HepG2 (cell line): ENCODE measurements at regions not wholly inside any gene's neighbourhood (a gene's known extent, or its start where the extent isn't known, plus 50 kb on each side); places are given as distances from the start of the nearest gene placed in this dataset.
A peak's percentile ranks its signal among the peaks of the same experiment; 100 is the strongest.

Experiments used
- ARHGAP35 ChIP-seq: sonication (generic); formaldehyde crosslinking; IDR thresholded peaks from 2 replicates; pipeline ENCODE4 v1.9.0; 2022; ENCODE audit warnings: mild to moderate bottlenecking, inconsistent platforms, moderate library complexity, missing genetic modification reagents, borderline replicate concordance
- ARID3A ChIP-seq: IDR thresholded peaks from 2 replicates; pipeline ENCODE4 v1.6.1; 2012; ENCODE audit warnings: low read depth, low read length, improper control_type of control experiment
- EHMT2 ChIP-seq: fragments of 200-600 bp; sonication (generic); IDR thresholded peaks from 2 replicates; pipeline ENCODE4 v1.7.0; 2017; ENCODE audit warnings: antibody characterized with exemption, low read depth, low read length, borderline replicate concordance
- GMEB2 ChIP-seq: IDR thresholded peaks from 2 replicates; pipeline ENCODE4 v1.6.1; 2016; ENCODE audit warnings: missing biosample characterization, missing genetic modification reagents, low read depth
- HMGXB3 ChIP-seq: sonication (generic); formaldehyde crosslinking; IDR thresholded peaks from 2 replicates; pipeline ENCODE4 v1.4.0; 2020; ENCODE audit warnings: missing genetic modification reagents, borderline replicate concordance
- NFKB2 ChIP-seq: sonication (generic); formaldehyde crosslinking; IDR thresholded peaks from 2 replicates; pipeline ENCODE4 v1.4.0; 2020; ENCODE audit warnings: missing genetic modification reagents, borderline replicate concordance
- PLRG1 ChIP-seq: fragments of 450-650 bp; conservative IDR thresholded peaks from 2 replicates; pipeline ENCODE4 v1.6.1; 2016
- PREB ChIP-seq: sonication (generic); formaldehyde crosslinking; IDR thresholded peaks from 2 replicates; pipeline ENCODE4 v1.4.0; 2020; ENCODE audit warnings: missing genetic modification reagents
- RAD51 ChIP-seq: fragments of 450-650 bp; IDR thresholded peaks from 2 replicates; pipeline ENCODE4 v1.6.1; 2016; ENCODE audit warnings: borderline replicate concordance
- RBM22 ChIP-seq: fragments of 200-400 bp; formaldehyde crosslinking; optimal IDR thresholded peaks from 2 replicates; pipeline ENCODE3; 2017; ENCODE audit warnings: mild to moderate bottlenecking, low read length, moderate library complexity
- USF2 ChIP-seq, 2 experiments: sonication (generic) in 1 of 2; formaldehyde crosslinking in 1 of 2; IDR thresholded peaks; 2 replicates each; pipeline versions ENCODE4 v1.5.1 to v1.6.1; 2011 to 2020; ENCODE audit warnings: borderline replicate concordance in 1 of 2, low read depth in 1 of 2, low read length in 1 of 2, mild to moderate bottlenecking in 1 of 2, missing genetic modification reagents in 1 of 2, moderate library complexity in 1 of 2
- ZMYM3 ChIP-seq: sonication (generic); formaldehyde crosslinking; IDR thresholded peaks from 2 replicates; pipeline ENCODE4 v1.5.1; 2020; ENCODE audit warnings: mild to moderate bottlenecking, missing genetic modification reagents
- ZNF10 ChIP-seq: sonication (generic); formaldehyde crosslinking; IDR thresholded peaks from 2 replicates; pipeline ENCODE4 v1.4.0; 2020; ENCODE audit warnings: mild to moderate bottlenecking, low read depth, missing genetic modification reagents, borderline replicate concordance
- ZNF614 ChIP-seq: IDR thresholded peaks from 2 replicates; pipeline ENCODE4 v1.6.1; 2018; ENCODE audit warnings: missing biosample characterization, missing genetic modification reagents, inconsistent platforms, borderline replicate concordance
- ZNF660 ChIP-seq: sonication (generic); formaldehyde crosslinking; IDR thresholded peaks from 2 replicates; pipeline ENCODE4 v1.5.1; 2020; ENCODE audit warnings: mild to moderate bottlenecking, low read depth, missing genetic modification reagents, borderline replicate concordance
- ZNF737 ChIP-seq: sonication (generic); formaldehyde crosslinking; IDR thresholded peaks from 2 replicates; pipeline ENCODE4 v1.5.0; 2020; ENCODE audit warnings: missing genetic modification reagents, mild to moderate bottlenecking, borderline replicate concordance
- ZNF792 ChIP-seq: IDR thresholded peaks from 2 replicates; pipeline ENCODE4 v1.6.1; 2016

GRCh38 chr3:13143381-13144004 lies 70.3 kb upstream of the IQSEC1 start (continued):
- TF ChIP-seq USF2 (IDR thresholded peaks at IDR 0.05; ENCODE audit: low read depth, low read length) = 0 out of 2 replicates have a peak, but pooled peaks have one; percentile 31
- no peak for TF ChIP-seq USF2 (CRISPR knock-in tag; IDR thresholded peaks at IDR 0.05; ENCODE audit: borderline replicate concordance)
- no peak for TF ChIP-seq NFKB2 (CRISPR knock-in tag)
- no peak for TF ChIP-seq ZNF614 (CRISPR knock-in tag)
- TF ChIP-seq ZMYM3 (CRISPR knock-in tag) = no peak
- no peak for TF ChIP-seq HMGXB3
- no peak for TF ChIP-seq ZNF660
- TF ChIP-seq ZNF792 (CRISPR knock-in tag) = no peak
- no peak for TF ChIP-seq ZNF737 (CRISPR knock-in tag)
- TF ChIP-seq GMEB2 (CRISPR knock-in tag) = no peak
- no peak for TF ChIP-seq ARID3A
- no peak for TF ChIP-seq ZNF10
- peak; percentile 28; the same call in 1 of the 2 replicates for TF ChIP-seq RAD51
- no peak for TF ChIP-seq EHMT2
- no peak for TF ChIP-seq PLRG1
- TF ChIP-seq PREB = no peak
- TF ChIP-seq ARHGAP35 (CRISPR knock-in tag) = no peak
- TF ChIP-seq RBM22 = peak; percentile 48
- TF ChIP-seq, all 625 proteins: peak for 6
